ENCODE measurements at regions not wholly inside any gene's neighbourhood (a gene's known extent, or its start where the extent isn't known, plus 50 kb on each side); places are given as distances from the start of the nearest gene placed in this dataset.
"Not testable (repeated sequence)": the region's sequence is repeated elsewhere in the genome, so short reads cannot be mapped to it uniquely, and the experiment has no call there.

- H2AFZ ChIP-seq (ENCODE audit: insufficient read depth, low read depth, low read length, poor library complexity, severe bottlenecking); CTCF ChIA-PET; H3K4me2 ChIP-seq (replicated peaks; ENCODE audit: low read depth, low read length, poor library complexity, severe bottlenecking); intact Hi-C loops (cut with micrococcal nuclease); H3K4me3 ChIP-seq (ENCODE audit: control extremely low read depth in 1 of 5, extremely low read depth in 1 of 5, insufficient read depth in 1 of 5, low read depth in 2 of 5, low read length in 4 of 5); H3K9me3 Mint-ChIP-seq (ENCODE audit: insufficient read depth); H3K4me1 ChIP-seq (ENCODE audit: control insufficient read depth in 2 of 2, insufficient read depth in 2 of 2, low read length in 2 of 2); H3K27ac Mint-ChIP-seq; POLR2A ChIA-PET; H3K79me2 ChIP-seq (ENCODE audit: control insufficient read depth, insufficient read depth, low read length); H3K4me1 Mint-ChIP-seq; H3K27me3 ChIP-seq (replicated peaks in 1 of 4; ENCODE audit: control extremely low read depth in 1 of 4, control insufficient read depth in 3 of 4, insufficient read depth in 4 of 4, low read length in 3 of 4); H3K9ac ChIP-seq (ENCODE audit: low read length); H3K9me3 ChIP-seq (ENCODE audit: control extremely low read depth in 1 of 3, control insufficient read depth in 2 of 3, insufficient read depth in 1 of 3, low read length in 2 of 3); ATAC-seq (ENCODE audit: low read depth); H3K36me3 ChIP-seq (replicated peaks in 1 of 2; ENCODE audit: control extremely low read depth in 1 of 2, control insufficient read depth in 1 of 2, extremely low read depth in 1 of 2, insufficient read depth in 2 of 2, low read length in 1 of 2); H4K20me1 ChIP-seq (ENCODE audit: control insufficient read depth, insufficient read depth, low read length, poor library complexity, severe bottlenecking); DNase-seq; H3K4me3 Mint-ChIP-seq; H3K27ac ChIP-seq (ENCODE audit: low read length in 2 of 2): not testable (repeated sequence)
- peaks cover 13% of the 10 kb centered on the region for H3K27me3 Mint-ChIP-seq
- WGBS (ENCODE audit: insufficient coverage): 96% methylated on average over 23 of the region's 38 CpGs
Observed at GRCh38 chr20:5453316-5453715, 136.6 kb upstream of the PROKR2 start.

- peaks cover 19% of the 10 kb centered on the region for H3K27me3 Mint-ChIP-seq
- CTCF ChIA-PET; H3K9me3 Mint-ChIP-seq (ENCODE audit: insufficient read depth); H3K4me3 Mint-ChIP-seq; H4K20me1 ChIP-seq (ENCODE audit: control insufficient read depth, insufficient read depth, low read length, poor library complexity, severe bottlenecking); H3K4me1 ChIP-seq (ENCODE audit: control insufficient read depth in 2 of 2, insufficient read depth in 2 of 2, low read length in 2 of 2); H3K4me2 ChIP-seq (replicated peaks; ENCODE audit: low read depth, low read length, poor library complexity, severe bottlenecking); intact Hi-C loops (cut with micrococcal nuclease); H3K27ac ChIP-seq (ENCODE audit: low read length in 2 of 2); H3K27ac Mint-ChIP-seq; ATAC-seq (ENCODE audit: low read depth); H3K79me2 ChIP-seq (ENCODE audit: control insufficient read depth, insufficient read depth, low read length); H3K36me3 ChIP-seq (replicated peaks in 1 of 2; ENCODE audit: control extremely low read depth in 1 of 2, control insufficient read depth in 1 of 2, extremely low read depth in 1 of 2, insufficient read depth in 2 of 2, low read length in 1 of 2); POLR2A ChIA-PET; H3K9ac ChIP-seq (ENCODE audit: low read length); H3K4me3 ChIP-seq (ENCODE audit: control extremely low read depth in 1 of 5, extremely low read depth in 1 of 5, insufficient read depth in 1 of 5, low read depth in 2 of 5, low read length in 4 of 5); H3K9me3 ChIP-seq (ENCODE audit: control extremely low read depth in 1 of 3, control insufficient read depth in 2 of 3, insufficient read depth in 1 of 3, low read length in 2 of 3); H2AFZ ChIP-seq (ENCODE audit: insufficient read depth, low read depth, low read length, poor library complexity, severe bottlenecking); H3K4me1 Mint-ChIP-seq; DNase-seq: not testable (repeated sequence)
- peaks cover 0 to 10% (median 4%) of the 10 kb centered on the region in 4 experiments for H3K27me3 ChIP-seq (replicated peaks in 1 of 4; ENCODE audit: control extremely low read depth in 1 of 4, control insufficient read depth in 3 of 4, insufficient read depth in 4 of 4, low read length in 3 of 4)
- WGBS (ENCODE audit: insufficient coverage): 99% methylated on average over 14 of the region's 30 CpGs
Observed at GRCh38 chr20:5452691-5453090, 135.9 kb upstream of the PROKR2 start.

- H3K9ac ChIP-seq (ENCODE audit: low read length); intact Hi-C loops (cut with micrococcal nuclease); ATAC-seq (ENCODE audit: low read depth); H2AFZ ChIP-seq (ENCODE audit: insufficient read depth, low read depth, low read length, poor library complexity, severe bottlenecking); CTCF ChIA-PET; H4K20me1 ChIP-seq (ENCODE audit: control insufficient read depth, insufficient read depth, low read length, poor library complexity, severe bottlenecking); H3K36me3 ChIP-seq (replicated peaks in 1 of 2; ENCODE audit: control extremely low read depth in 1 of 2, control insufficient read depth in 1 of 2, extremely low read depth in 1 of 2, insufficient read depth in 2 of 2, low read length in 1 of 2); H3K4me3 Mint-ChIP-seq; DNase-seq; H3K4me3 ChIP-seq (ENCODE audit: control extremely low read depth in 1 of 5, extremely low read depth in 1 of 5, insufficient read depth in 1 of 5, low read depth in 2 of 5, low read length in 4 of 5); H3K9me3 ChIP-seq (ENCODE audit: control extremely low read depth in 1 of 3, control insufficient read depth in 2 of 3, insufficient read depth in 1 of 3, low read length in 2 of 3); H3K4me2 ChIP-seq (replicated peaks; ENCODE audit: low read depth, low read length, poor library complexity, severe bottlenecking); H3K79me2 ChIP-seq (ENCODE audit: control insufficient read depth, insufficient read depth, low read length); H3K27ac ChIP-seq (ENCODE audit: low read length in 2 of 2); POLR2A ChIA-PET; H3K9me3 Mint-ChIP-seq (ENCODE audit: insufficient read depth); H3K4me1 Mint-ChIP-seq; H3K27ac Mint-ChIP-seq; H3K4me1 ChIP-seq (ENCODE audit: control insufficient read depth in 2 of 2, insufficient read depth in 2 of 2, low read length in 2 of 2): not testable (repeated sequence)
- H3K27me3 Mint-ChIP-seq: peaks cover 23% of the 10 kb centered on the region
- 94% methylated on average over 11 of the region's 26 CpGs for WGBS (ENCODE audit: insufficient coverage)
- peaks cover 0 to 12% (median 4%) of the 10 kb centered on the region in 4 experiments for H3K27me3 ChIP-seq (replicated peaks in 1 of 4; ENCODE audit: control extremely low read depth in 1 of 4, control insufficient read depth in 3 of 4, insufficient read depth in 4 of 4, low read length in 3 of 4)
Observed at GRCh38 chr20:5452286-5452685, 135.5 kb upstream of the PROKR2 start.
